Mesenchymal stem cell (in vitro differentiated cells and primary cell): ENCODE measurements at regions not wholly inside any gene's neighbourhood (a gene's known extent, or its start where the extent isn't known, plus 50 kb on each side); places are given as distances from the start of the nearest gene placed in this dataset.

Experiments
- DNase-seq: peaks from one replicate; pipeline ENCODE4 v3.0.0-alpha.2; 2013
- H2AFZ ChIP-seq: one replicate; pipeline ENCODE4 v1.6.1; 2013; ENCODE audit warnings: low read depth, mild to moderate bottlenecking, control low read depth, inconsistent platforms, low read length, moderate library complexity
- H2AK5ac ChIP-seq: 2 replicates; pipeline ENCODE4 v1.6.1; 2013; ENCODE audit warnings: low read length, moderate library complexity, mild to moderate bottlenecking, inconsistent platforms; ENCODE audit not compliant: severe bottlenecking
- H2BK120ac ChIP-seq: one replicate; pipeline ENCODE4 v1.6.1; 2013; ENCODE audit warnings: low read depth, mild to moderate bottlenecking, inconsistent platforms, low read length, moderate library complexity
- H2BK12ac ChIP-seq, 2 experiments: one replicate each; pipeline ENCODE4 v1.6.1; 2013; ENCODE audit warnings: inconsistent platforms in 2 of 2, low read length in 2 of 2, mild to moderate bottlenecking in 2 of 2, moderate library complexity in 2 of 2, control low read depth in 1 of 2
- H2BK15ac ChIP-seq: one replicate; pipeline ENCODE4 v1.6.1; 2013; ENCODE audit warnings: mild to moderate bottlenecking, low read depth, inconsistent platforms; ENCODE audit not compliant: poor library complexity, severe bottlenecking
- H2BK5ac ChIP-seq: 2 replicates; pipeline ENCODE4 v1.6.1; 2013; ENCODE audit warnings: low read depth, mild to moderate bottlenecking, low read length, control low read depth, inconsistent platforms; ENCODE audit not compliant: poor library complexity, severe bottlenecking
- H3K14ac ChIP-seq, 2 experiments: one replicate each; pipeline ENCODE4 v1.6.1; 2013; ENCODE audit warnings: inconsistent platforms in 2 of 2, low read length in 2 of 2, control low read depth in 1 of 2, mild to moderate bottlenecking in 1 of 2, moderate library complexity in 1 of 2
- H3K18ac ChIP-seq, 2 experiments: one replicate each; pipeline ENCODE4 v1.6.1; 2013; ENCODE audit warnings: inconsistent platforms in 2 of 2, low read length in 2 of 2, control low read depth in 1 of 2, low read depth in 1 of 2, mild to moderate bottlenecking in 1 of 2
- H3K23ac ChIP-seq, 2 experiments: one replicate each; pipeline ENCODE4 v1.6.1; 2013; ENCODE audit warnings: inconsistent platforms in 2 of 2, low read length in 2 of 2, mild to moderate bottlenecking in 2 of 2, moderate library complexity in 2 of 2, control low read depth in 1 of 2
- H3K27ac ChIP-seq: 2 replicates; pipeline ENCODE4 v1.5.1; 2013; ENCODE audit warnings: mild to moderate bottlenecking, moderate library complexity, low read length, control low read depth, inconsistent platforms; ENCODE audit not compliant: poor library complexity, severe bottlenecking
- H3K27me3 ChIP-seq, 2 experiments: 2 replicates each; pipeline versions ENCODE4 v1.6.1 to v1.7.0; 2013; ENCODE audit warnings: low read length in 2 of 2, mild to moderate bottlenecking in 2 of 2, moderate library complexity in 2 of 2, control low read depth in 1 of 2, inconsistent platforms in 1 of 2; ENCODE audit not compliant: control insufficient read depth in 1 of 2, insufficient read depth in 1 of 2
- H3K36me3 ChIP-seq, 2 experiments: 2 replicates each; pipeline versions ENCODE4 v1.6.1 to v1.7.0; 2013; ENCODE audit warnings: low read length in 2 of 2, control low read depth in 1 of 2, inconsistent platforms in 1 of 2, low read depth in 1 of 2, mild to moderate bottlenecking in 1 of 2; ENCODE audit not compliant: insufficient read depth in 2 of 2, control insufficient read depth in 1 of 2
- H3K4ac ChIP-seq, 2 experiments: one replicate each; pipeline ENCODE4 v1.6.1; 2013; ENCODE audit warnings: inconsistent platforms in 2 of 2, low read length in 2 of 2, mild to moderate bottlenecking in 2 of 2, moderate library complexity in 2 of 2, control low read depth in 1 of 2, low read depth in 1 of 2
- H3K4me1 ChIP-seq: 2 replicates; pipeline ENCODE4 v1.6.1; 2013; ENCODE audit warnings: low read depth, low read length, control low read depth; ENCODE audit not compliant: control insufficient read depth, insufficient read depth
- H3K4me2 ChIP-seq: 2 replicates; pipeline ENCODE4 v1.6.1; 2013; ENCODE audit warnings: low read length, mild to moderate bottlenecking, inconsistent platforms; ENCODE audit not compliant: poor library complexity, severe bottlenecking
- H3K4me3 ChIP-seq, 2 experiments: 2 replicates each; pipeline versions ENCODE4 v1.5.1 to v1.7.0; 2013; ENCODE audit warnings: low read length in 2 of 2, mild to moderate bottlenecking in 2 of 2, control low read depth in 1 of 2, low read depth in 1 of 2; ENCODE audit not compliant: insufficient read depth in 1 of 2
- H3K79me1 ChIP-seq: replicated peaks from 2 replicates; pipeline ENCODE4 v1.6.1; 2013; ENCODE audit warnings: mild to moderate bottlenecking, control low read depth, low read length, inconsistent platforms; ENCODE audit not compliant: poor library complexity, severe bottlenecking
- H3K9ac ChIP-seq: 2 replicates; pipeline ENCODE4 v1.7.0; 2013; ENCODE audit warnings: mild to moderate bottlenecking, low read length, moderate library complexity
- H3K9me3 ChIP-seq: 2 replicates; pipeline ENCODE4 v1.7.0; 2013; ENCODE audit warnings: mild to moderate bottlenecking, low read length; ENCODE audit not compliant: control insufficient read depth
- H4K8ac ChIP-seq: one replicate; pipeline ENCODE4 v1.6.1; 2013; ENCODE audit warnings: inconsistent platforms, mild to moderate bottlenecking, low read length, moderate library complexity
- H4K91ac ChIP-seq: one replicate; pipeline ENCODE4 v1.6.1; 2013; ENCODE audit warnings: mild to moderate bottlenecking, low read length, inconsistent platforms
- WGBS: methylation state at CpG from one replicate; pipeline ENCODE4 v1.1.7; 2013; ENCODE audit warnings: mixed read lengths; 5-methylcytosine and 5-hydroxymethylcytosine counted together

DNA sequence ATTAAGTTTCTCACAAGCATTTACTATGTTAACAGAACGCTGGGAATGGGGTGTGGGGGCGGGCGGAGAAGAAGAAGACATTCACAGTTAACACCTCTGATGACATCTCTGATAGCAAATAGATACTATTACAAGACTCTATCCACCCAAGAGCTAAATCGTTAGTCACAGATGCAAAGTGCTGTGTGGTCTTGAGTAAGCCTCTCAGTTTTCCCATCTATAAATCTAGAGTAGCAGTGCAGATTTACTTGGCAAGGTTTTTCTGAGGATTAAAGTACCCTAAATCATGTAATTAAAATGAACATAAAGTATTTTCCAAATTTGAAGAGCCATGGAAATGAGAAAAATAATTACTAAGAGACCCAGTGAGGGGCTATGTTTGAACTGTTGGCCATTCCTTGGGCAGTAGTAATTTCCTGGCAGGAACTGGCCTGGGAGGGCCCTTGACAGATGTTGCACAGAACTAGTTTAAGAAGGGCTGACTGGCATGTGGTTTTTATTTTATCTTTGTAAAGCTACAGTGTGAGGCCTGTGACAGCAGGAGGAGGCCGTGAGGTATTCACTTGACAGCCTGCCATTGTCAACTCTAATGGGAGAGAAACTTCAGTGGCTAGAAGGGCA lies 58.7 kb upstream of the APOBEC4 start:
- Histone ChIP-seq H3K4ac (no peak overlapping the region), H3K9ac (no peak overlapping the region), H2AFZ (no peak overlapping the region), H4K91ac (no peak overlapping the region), H3K18ac (peak overlapping the region in 1 of 2 experiments; percentile 19), H2BK15ac (no peak overlapping the region), H3K79me1 (peaks cover 4% of the 10 kb centered on the region), H2BK120ac (no peak overlapping the region), H3K4me3 (no peak overlapping the region), H3K4me2 (no peak overlapping the region), H3K36me3 (peaks cover 0 to 6% of the 10 kb centered on the region in 2 experiments), H2BK12ac (no peak overlapping the region), H3K27ac (no peak overlapping the region), H3K23ac (no peak overlapping the region), H3K9me3 (no peaks in the 10 kb centered on the region), H3K27me3 (no peaks in the 10 kb centered on the region), H3K4me1 (peaks cover 4% of the 10 kb centered on the region), H3K14ac (no peak overlapping the region), H2BK5ac (no peak overlapping the region), H2AK5ac (no peak overlapping the region), H4K8ac (no peak overlapping the region)
- DNase-seq: peak; percentile 66
- 9% methylated on average over 1 of the region's 5 CpGs for WGBS

DNA sequence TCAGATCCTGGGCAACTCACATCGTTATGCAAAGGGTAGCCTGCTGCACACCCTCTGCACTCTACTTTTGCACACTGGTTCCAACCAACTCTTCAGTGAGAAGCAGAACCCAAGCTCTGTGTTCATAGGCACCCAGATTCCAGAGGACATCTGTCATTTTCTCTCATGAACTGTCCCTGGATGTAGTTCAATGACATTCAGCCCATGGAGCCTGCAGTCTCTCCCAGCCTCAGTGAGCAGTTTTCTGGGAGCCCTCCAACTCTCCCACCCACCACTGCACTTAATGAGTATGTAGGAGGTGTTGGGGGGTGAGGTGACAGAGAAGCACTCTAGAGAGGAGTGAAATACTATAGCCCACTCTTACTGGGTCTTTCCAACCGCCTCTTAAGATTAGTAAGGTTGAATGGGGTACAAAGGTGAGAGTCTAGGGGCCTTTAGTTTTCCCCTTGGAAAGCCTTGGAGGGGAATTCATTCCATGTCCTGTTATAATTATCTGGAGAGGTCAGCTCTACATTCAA lies 58.1 kb upstream of the APOBEC4 start:
- Histone ChIP-seq H2AK5ac (no peak overlapping the region), H3K36me3 (peaks cover 0 to 6% of the 10 kb centered on the region in 2 experiments), H3K9me3 (no peaks in the 10 kb centered on the region), H2AFZ (no peak overlapping the region), H3K23ac (no peak overlapping the region), H3K4me1 (peaks cover 2% of the 10 kb centered on the region), H2BK15ac (no peak overlapping the region), H4K91ac (peak overlapping the region; percentile 20), H2BK120ac (no peak overlapping the region), H3K14ac (peak overlapping the region in 1 of 2 experiments; percentile 72), H3K18ac (peak overlapping the region in 1 of 2 experiments; percentile 11), H3K27me3 (no peaks in the 10 kb centered on the region), H3K4me2 (no peak overlapping the region), H3K9ac (no peak overlapping the region), H2BK5ac (no peak overlapping the region), H3K79me1 (peaks cover 4% of the 10 kb centered on the region), H4K8ac (no peak overlapping the region), H3K4me3 (no peak overlapping the region), H3K4ac (no peak overlapping the region), H2BK12ac (peak overlapping the region in 1 of 2 experiments; percentile 23), H3K27ac (no peak overlapping the region)
- no peak for DNase-seq
- WGBS: 95% methylated on average over 2 of the region's 2 CpGs

DNA sequence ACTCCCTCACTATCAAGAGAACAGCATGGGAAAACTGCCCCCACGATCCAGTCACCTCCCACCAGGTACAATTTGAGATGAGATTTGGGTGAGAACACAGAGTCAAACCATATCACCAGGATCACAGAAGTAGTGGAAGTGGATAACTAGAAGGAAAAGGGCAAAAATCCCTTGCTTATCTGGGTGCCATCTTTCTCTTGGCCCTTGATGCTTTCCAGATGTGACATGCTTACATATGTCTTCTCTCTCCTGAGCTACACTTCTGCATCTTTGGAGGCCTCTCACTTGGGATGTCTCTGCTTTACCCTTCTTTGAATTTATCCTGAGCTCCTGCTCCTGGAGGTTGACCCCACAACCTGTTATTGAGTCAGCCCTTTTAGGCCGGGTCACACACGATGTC lies 57.6 kb upstream of the APOBEC4 start:
- Histone ChIP-seq H4K91ac (peak overlapping the region; percentile 20), H3K4ac (no peak overlapping the region), H2AK5ac (no peak overlapping the region), H3K14ac (peak overlapping the region in 1 of 2 experiments; percentile 72), H3K23ac (no peak overlapping the region), H3K18ac (peak overlapping the region in 1 of 2 experiments; percentile 11), H3K36me3 (peaks cover 0 to 6% of the 10 kb centered on the region in 2 experiments), H2BK5ac (no peak overlapping the region), H4K8ac (no peak overlapping the region), H2BK12ac (peak overlapping the region in 1 of 2 experiments; percentile 23), H3K4me1 (peaks cover 2% of the 10 kb centered on the region), H3K79me1 (peaks cover 4% of the 10 kb centered on the region), H3K4me2 (no peak overlapping the region), H3K4me3 (no peak overlapping the region), H3K9ac (no peak overlapping the region), H2BK120ac (no peak overlapping the region), H3K9me3 (no peaks in the 10 kb centered on the region), H2AFZ (no peak overlapping the region), H3K27ac (no peak overlapping the region), H2BK15ac (no peak overlapping the region), H3K27me3 (no peaks in the 10 kb centered on the region)
- 94% methylated on average over 2 of the region's 3 CpGs for WGBS
- no peak for DNase-seq

DNA sequence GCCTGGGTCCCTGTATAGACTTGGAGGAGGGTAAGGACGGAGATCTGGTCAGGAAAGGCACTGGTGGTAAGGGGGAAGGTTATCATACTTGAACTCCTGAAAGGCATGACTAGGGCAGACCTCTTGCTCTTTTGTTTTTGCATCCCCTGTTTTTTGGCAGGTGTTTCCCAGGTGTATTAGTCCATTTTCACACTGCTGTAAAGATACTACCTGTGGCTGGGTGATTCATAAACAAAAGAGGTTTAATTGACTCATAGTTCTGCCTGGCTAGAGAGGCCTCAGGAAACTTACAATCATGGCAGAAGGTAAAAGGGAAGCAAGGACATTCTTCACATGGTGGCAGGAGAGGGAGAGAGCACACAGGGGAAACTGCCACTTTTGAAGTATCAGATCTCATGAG lies 57.2 kb upstream of the APOBEC4 start:
- no peak overlapping the region for H2BK120ac ChIP-seq
- no peak overlapping the region for H4K8ac ChIP-seq
- H2BK15ac ChIP-seq: no peak overlapping the region
- no peak overlapping the region for H4K91ac ChIP-seq
- H3K9ac ChIP-seq: no peak overlapping the region
- no peak overlapping the region for H2AFZ ChIP-seq
- no peak overlapping the region for H3K4me2 ChIP-seq
- H3K14ac ChIP-seq: no peak overlapping the region
- no peak overlapping the region for H3K4me3 ChIP-seq
- H3K23ac ChIP-seq: no peak overlapping the region
- H3K4ac ChIP-seq: no peak overlapping the region
- no peak overlapping the region for H2BK12ac ChIP-seq
- no peaks in the 10 kb centered on the region for H3K9me3 ChIP-seq
- peaks cover 4% of the 10 kb centered on the region for H3K79me1 ChIP-seq
- peaks cover 2% of the 10 kb centered on the region for H3K4me1 ChIP-seq
- H3K27me3 ChIP-seq: no peaks in the 10 kb centered on the region
- no peak for DNase-seq
- H3K36me3 ChIP-seq: peaks cover 0 to 6% of the 10 kb centered on the region in 2 experiments
- H2AK5ac ChIP-seq: no peak overlapping the region
- peak overlapping the region in 1 of 2 experiments; percentile 30 for H3K18ac ChIP-seq
- WGBS: 100% methylated on average over 1 of the region's 1 CpG
- H3K27ac ChIP-seq: no peak overlapping the region
- H2BK5ac ChIP-seq: no peak overlapping the region
